ENCODE measurements at regions not wholly inside any gene's neighbourhood (a gene's known extent, or its start where the extent isn't known, plus 50 kb on each side); places are given as distances from the start of the nearest gene placed in this dataset.

DNA sequence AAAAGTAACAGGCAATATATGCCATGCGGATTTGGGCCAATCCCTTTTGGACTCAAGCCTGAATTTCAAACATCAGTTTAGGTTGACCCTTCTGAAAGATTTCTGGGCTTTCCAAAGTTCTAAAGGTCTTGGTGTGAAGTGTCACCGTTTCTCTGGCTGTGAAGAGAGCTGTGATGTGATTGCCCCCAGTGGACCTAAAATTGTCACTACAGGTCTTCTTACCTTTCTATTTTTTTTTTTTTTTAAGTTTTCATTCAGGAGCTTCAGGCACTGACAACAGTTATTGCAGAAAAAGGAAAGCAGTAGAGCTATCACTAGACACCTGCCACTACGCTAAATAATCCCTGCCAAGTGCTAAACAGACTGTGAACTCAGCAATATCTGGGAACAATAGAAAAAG is 75.7 kb upstream of the OPRM1 start:
- Histone ChIP-seq H3K27ac (no peak overlapping the region), H3K9me3 (no peaks in the 10 kb centered on the region), H3K4me1 (no peaks in the 10 kb centered on the region), H3K4me3 (replicated peaks in 1 of 3) (no peak overlapping the region), H3K27me3 (no peaks in the 10 kb centered on the region), H3K36me3 (no peaks in the 10 kb centered on the region)
- DNase-seq, result no peak
- TF ChIP-seq POLR2A (IDR thresholded peaks at IDR 0.05), result no peak
- TF ChIP-seq CTCF (IDR thresholded peaks at IDR 0.05), result no peak
- intact Hi-C loops (cut with DNase I), result no loop called here
- 70 to 73% methylated on average over 3 of the region's 3 CpGs for WGBS, 2 donors

- Histone ChIP-seq H3K36me3 (no peaks in the 10 kb centered on the region), H3K9me3 (no peaks in the 10 kb centered on the region), H3K4me1 (no peaks in the 10 kb centered on the region), H3K27me3 (no peaks in the 10 kb centered on the region), H3K4me3 (replicated peaks in 1 of 3) (no peak overlapping the region), H3K27ac (no peak overlapping the region)
- DNase-seq, result no peak
- WGBS, 2 donors, result 63 to 75% methylated on average over 2 of the region's 2 CpGs
- TF ChIP-seq CTCF (IDR thresholded peaks at IDR 0.05) (no peak), POLR2A (IDR thresholded peaks at IDR 0.05) (no peak)
- intact Hi-C loops (cut with DNase I), result no loop called here
These were observed 76.5 kb upstream of the OPRM1 start for GRCh38 chr6:153962555-153962954.

DNA sequence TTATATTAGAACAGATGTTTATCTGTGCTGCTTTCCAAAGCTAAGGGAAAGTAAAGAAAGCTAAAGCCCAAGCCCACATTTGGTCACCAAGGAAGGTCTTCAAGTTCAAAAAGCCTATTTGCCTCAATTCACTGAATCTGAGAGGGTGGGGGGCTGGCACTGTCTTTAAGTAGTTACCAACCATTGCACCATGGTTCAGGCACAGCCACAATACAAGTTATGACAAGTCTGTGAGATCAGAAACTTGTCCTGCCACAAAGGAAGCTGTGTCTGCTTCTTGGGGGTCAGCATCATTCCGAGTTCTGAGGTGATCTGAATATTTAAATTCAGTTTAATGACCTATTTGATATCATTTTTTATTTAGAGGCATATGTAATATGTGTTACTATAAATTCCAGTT is 78.3 kb upstream of the OPRM1 start:
- Histone ChIP-seq H3K9me3 (no peaks in the 10 kb centered on the region), H3K36me3 (no peaks in the 10 kb centered on the region), H3K4me3 (replicated peaks in 1 of 3) (no peak overlapping the region), H3K4me1 (no peaks in the 10 kb centered on the region), H3K27ac (no peak overlapping the region), H3K27me3 (no peaks in the 10 kb centered on the region)
- TF ChIP-seq POLR2A (IDR thresholded peaks at IDR 0.05), result no peak
- no peak for TF ChIP-seq CTCF (IDR thresholded peaks at IDR 0.05)
- intact Hi-C loops (cut with DNase I), result no loop called here
- no peak for DNase-seq
- 67 to 78% methylated on average over 1 of the region's 1 CpG for WGBS, 2 donors

- Histone ChIP-seq H3K4me3 (replicated peaks in 1 of 3) (no peak overlapping the region), H3K36me3 (no peaks in the 10 kb centered on the region), H3K27me3 (no peaks in the 10 kb centered on the region), H3K27ac (no peak overlapping the region), H3K9me3 (no peaks in the 10 kb centered on the region), H3K4me1 (no peaks in the 10 kb centered on the region)
- no peak for TF ChIP-seq POLR2A (IDR thresholded peaks at IDR 0.05)
- TF ChIP-seq CTCF (IDR thresholded peaks at IDR 0.05), result no peak
- WGBS, 2 donors, result 59 to 71% methylated on average over 4 of the region's 4 CpGs
- intact Hi-C loops (cut with DNase I), result no loop called here
- DNase-seq, result no peak
These were observed 78.8 kb upstream of the OPRM1 start for GRCh38 chr6:153960281-153960680.

DNA sequence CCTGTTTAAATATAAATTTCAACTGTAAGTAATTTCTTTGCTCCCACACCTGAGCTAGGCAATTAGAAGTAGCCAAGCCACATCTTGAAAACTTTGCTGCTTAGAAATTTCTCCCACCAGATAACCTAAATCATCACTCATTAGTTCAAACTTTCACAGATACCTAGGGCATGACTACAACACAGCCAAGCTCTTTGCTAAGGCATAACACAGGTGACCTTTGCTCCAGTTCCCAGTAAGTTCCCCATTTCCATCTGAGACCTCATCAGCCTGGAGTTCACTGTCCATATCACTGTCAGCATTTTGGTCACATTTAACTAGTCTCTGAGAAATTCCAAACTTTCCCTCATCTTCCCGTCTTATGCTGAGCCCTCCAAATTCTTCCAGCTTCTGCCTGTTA is 79.8 kb upstream of the OPRM1 start:
- no peaks in the 10 kb centered on the region for H3K27me3 ChIP-seq
- H3K4me3 ChIP-seq (replicated peaks in 1 of 3), result no peak overlapping the region
- no peak for TF ChIP-seq CTCF (IDR thresholded peaks at IDR 0.05)
- no peak for TF ChIP-seq POLR2A (IDR thresholded peaks at IDR 0.05)
- no peak for DNase-seq
- H3K9me3 ChIP-seq, result no peaks in the 10 kb centered on the region
- 88 to 92% methylated on average over 1 of the region's 1 CpG for WGBS, 2 donors
- H3K4me1 ChIP-seq, result no peaks in the 10 kb centered on the region
- no peaks in the 10 kb centered on the region for H3K36me3 ChIP-seq
- no peak overlapping the region for H3K27ac ChIP-seq
- intact Hi-C loops (cut with DNase I), result no loop called here
